ENCODE measurements at regions not wholly inside any gene's neighbourhood (a gene's known extent, or its start where the extent isn't known, plus 50 kb on each side); places are given as distances from the start of the nearest gene placed in this dataset.
A peak's percentile ranks its signal among the peaks of the same experiment; 100 is the strongest.
"Not testable (repeated sequence)": the region's sequence is repeated elsewhere in the genome, so short reads cannot be mapped to it uniquely, and the experiment has no call there.

DNA sequence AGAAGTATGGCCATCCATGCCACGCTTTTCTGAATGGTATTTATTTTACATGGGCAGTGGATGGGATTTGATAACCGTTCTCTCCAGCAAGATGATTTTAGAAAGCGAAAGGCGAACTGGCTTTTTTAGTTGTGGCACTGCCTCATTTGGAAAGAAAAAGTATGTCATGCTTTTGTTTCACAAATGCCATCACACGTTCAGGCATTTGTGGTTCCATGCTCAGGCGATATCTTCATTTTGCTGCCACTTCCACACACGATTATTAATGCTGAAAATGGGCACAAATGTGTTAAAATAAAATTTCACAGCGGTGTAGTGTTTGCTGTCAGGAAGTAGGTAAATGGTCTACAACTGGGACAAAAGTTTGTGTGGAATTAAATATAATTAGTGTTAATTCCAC, 328.1 kb downstream of the BCL2L11 start:
- DNase-seq, result not testable (repeated sequence)

DNA sequence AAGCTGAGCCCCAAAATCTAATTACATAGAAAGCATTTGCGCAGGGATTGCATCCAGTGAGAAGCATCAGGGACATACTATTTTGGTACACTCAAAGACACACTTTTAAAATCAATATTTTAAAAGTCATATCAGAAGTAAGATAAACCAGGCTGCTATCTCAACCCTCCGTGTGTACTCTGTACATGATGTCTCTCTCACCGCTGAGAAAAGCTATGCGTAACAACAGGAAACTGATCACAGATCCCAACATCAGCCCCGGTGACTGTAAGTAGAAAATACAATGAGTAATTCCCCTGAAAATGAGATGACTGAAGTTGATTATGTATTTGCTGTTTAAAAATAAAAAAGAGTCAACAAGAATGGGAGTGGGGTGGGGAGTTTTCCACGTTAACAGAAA, 329.8 kb downstream of the BCL2L11 start:
- DNase-seq, result not testable (repeated sequence)

DNA sequence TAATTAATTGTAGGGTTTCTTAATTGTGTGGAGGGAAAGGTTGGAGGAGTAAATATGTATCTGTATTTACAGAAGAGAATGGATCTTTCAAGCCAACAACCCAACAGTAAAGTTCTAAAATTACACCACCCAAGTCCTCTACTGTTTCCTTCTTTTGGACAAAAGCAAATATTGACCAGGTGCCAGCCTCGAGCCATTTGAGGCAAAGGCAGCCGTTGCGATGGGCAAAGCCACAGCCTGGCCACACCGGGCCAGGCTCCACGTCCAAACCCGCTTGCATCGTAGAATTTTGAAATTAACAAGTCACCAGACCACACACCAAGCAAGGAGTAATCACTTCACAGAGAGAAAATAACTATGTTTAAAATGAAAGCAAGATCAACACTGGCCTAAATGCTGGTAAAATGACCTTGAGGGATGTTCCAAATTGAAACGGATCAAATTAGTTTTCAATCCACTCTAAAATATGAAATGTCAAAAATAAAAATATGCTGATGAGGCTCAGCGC, 331.0 kb downstream of the BCL2L11 start:
- DNase-seq, result not testable (repeated sequence)

DNA sequence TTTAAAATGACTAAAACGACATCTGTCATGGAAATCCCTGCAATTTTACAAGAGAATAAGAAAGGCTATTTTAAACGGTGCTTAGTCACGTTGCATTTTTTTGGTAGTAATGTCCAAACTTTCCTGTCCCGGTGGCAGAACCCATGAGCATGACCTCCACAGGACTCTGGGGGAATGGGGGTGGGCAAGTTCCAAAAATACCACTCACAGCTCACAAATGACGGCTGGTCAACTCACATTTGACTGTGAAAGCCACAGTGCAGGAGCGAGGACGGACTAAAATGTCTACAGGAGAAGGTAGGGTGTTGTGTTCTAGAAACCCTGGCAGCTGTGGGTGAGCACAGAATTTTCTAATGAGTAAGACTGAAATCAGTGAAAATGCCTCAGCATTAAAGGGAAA, 331.5 kb downstream of the BCL2L11 start:
- not testable (repeated sequence) for DNase-seq

DNA sequence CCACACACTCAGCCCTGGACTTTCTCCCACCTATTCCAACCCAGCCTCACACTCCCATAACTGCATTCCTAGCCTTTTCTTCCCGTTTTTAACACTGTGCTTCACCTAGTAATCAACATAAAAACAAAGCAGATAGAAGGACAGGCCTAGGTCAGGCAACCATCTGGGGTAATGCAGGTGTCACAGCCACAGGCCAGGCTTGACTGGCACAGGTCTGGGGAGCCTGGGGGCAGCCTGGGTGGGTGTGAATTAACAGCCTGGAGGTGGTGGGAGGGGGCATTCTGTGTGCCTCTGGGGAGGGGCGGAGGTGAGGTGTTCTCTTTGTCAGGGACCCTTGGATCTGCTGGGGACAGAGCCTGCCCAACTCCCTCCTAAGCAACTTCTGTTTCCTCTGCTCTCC, 332.6 kb downstream of the BCL2L11 start:
- DNase-seq, result not testable (repeated sequence)

DNA sequence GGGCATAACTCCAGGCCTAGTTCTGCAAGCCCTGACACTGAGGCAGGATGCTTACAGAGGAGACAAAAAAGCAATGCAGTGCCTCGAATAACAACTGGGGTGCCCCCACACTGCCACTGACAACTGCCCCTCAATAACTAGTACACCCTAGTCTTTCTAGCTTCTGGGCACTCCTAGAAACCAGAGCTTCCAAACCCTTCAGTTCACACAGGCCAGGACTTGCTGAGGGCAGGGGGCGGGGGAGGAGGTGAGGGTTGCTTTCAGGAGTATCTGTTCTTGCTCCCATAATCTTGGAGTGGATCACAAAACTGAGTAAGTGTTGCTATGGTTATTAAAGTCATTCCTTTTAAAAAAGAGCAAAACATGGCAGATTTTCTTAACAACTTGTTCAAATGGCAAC, 333.1 kb downstream of the BCL2L11 start:
- not testable (repeated sequence) for DNase-seq

DNA sequence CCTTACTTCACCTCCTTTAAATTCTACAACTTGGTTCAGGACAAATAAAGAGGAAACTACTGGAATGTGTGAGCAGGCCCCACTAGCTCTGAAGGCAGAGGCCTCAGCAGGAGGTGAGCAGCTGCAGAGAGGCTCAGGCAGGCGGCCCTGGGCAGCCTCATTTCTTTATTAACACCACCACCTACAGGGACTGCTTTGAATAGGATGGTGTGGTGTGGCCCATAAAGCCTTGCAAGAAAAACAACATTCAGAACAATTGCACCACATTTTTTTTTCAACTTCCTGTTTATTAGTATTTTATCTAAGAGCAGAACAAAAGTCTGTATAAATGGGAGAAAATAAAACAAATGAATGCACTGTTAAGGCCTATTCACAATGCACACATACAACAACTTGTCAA, 333.7 kb downstream of the BCL2L11 start:
- not testable (repeated sequence) for DNase-seq

DNA sequence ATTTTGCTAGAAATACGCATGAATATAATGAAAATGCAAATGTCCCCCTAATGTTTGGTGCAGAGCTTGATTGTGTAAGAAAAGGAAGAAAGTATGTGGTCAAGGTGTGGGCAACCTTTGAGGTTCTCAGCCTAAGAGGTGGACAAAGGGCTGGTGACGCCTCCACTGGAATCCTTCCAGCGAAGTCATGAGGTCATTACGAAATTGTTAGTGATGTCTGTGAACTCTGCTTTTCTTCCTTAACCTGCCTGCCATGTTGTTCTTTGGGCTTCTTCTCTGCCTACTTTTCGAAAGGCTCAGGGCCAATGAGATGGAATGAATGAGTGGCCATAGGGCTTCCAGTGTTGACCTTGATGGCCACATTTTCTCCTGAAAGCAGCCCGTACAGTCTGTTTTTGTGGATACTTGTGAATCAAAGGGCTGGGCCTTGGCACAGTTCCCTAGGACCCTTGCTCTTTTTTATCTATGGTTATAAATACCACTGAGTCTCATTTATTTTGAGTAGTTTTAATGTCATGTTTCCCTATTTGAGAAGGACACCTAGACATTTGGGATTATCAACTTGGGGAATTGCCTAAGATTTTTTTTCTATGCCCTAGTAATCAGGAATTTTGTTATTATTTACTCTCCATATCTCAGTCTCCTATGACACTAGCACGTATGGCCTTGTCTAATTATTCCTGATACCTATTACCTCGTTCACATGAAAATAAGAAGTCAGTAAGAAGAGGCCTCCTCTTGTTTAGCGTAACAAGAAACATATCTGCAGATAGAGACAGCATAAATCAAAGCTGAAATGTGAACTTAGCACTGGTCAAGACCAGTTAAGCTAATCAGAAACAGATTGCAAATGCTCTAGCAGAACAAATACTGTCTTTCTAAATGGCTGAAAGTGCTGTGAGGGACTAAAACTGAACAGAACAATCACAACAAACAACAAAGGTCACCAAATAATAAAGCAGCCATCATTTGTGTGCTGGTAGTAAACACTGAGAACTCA, 334.6 kb downstream of the BCL2L11 start:
- DNase-seq, result not testable (repeated sequence)

DNA sequence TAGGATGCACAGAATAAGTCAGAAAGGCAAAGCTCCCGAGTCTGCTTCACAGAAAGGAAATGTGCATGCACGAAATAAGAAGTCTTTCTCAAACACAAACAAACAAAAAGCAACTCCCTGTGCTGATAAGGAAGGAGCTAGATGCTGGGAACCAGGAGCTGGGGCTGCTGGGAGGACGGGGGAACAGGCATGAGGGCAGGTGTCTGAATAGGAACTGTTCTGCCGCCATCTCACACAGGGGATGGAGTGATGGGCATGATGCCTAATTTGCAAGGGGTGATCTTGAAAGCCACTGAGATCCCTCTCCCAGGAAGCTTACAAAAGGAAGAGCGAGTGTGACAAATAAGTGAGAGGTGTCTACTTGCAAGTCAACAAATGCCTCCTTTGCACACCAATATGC, 336.5 kb downstream of the BCL2L11 start:
- not testable (repeated sequence) for DNase-seq

DNA sequence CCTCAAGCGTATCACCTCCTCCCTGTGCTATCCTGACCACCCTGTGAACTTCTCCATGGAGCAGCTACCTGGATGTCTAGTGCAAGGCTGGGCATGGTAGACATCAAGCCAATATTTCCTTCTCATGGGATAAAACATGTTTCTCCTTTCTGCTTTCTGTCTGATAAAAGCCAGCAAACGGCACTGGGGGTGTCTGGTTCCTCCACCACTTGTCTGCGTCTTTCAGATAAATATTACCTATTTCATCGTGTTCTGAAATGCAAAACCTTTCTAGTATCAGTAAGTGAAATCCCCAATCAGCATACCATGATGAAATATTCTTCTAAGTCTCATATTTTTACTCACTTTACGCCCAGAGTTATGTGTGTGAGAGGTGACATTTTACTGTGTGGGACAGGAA, 340.2 kb downstream of the BCL2L11 start:
- not testable (repeated sequence) for DNase-seq

DNA sequence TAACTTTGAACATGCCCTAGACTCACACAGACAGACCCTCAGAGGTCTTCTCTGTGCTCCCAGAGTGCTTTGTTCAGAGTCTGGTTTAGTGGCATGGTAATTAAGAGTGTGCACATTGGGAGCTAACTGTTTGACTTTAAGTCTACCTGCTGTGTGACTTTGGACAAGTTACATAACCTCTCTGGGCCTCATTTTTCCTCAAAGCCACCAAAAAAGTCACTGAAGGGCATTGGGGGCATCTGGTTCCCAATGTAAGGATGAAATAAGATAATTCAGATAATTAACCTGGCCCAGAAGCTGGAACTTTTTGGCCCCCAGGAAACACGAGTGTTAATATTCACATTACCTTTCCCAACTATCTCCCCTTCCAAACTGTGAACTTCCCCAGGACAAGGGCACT, 341.1 kb downstream of the BCL2L11 start:
- DNase-seq, result not testable (repeated sequence)

DNA sequence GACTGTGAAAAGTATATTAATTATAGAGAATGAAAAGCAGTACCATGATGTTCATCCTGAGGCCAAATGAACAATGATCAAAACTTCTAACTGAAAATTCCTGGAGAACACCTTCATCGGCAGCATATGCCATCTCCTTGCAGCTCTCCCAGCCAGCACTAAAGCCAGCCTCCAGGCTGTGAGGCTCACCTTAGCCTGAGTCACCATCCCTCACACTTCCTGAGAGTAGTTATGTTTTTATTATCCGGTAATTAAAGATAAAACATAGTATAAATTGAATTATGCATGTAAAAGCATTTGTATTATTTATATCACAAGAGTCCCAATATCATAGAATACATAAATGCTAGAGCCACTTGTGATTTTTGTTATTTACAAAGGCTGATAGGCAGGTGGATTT, 341.9 kb downstream of the BCL2L11 start:
- DNase-seq, result not testable (repeated sequence)

DNA sequence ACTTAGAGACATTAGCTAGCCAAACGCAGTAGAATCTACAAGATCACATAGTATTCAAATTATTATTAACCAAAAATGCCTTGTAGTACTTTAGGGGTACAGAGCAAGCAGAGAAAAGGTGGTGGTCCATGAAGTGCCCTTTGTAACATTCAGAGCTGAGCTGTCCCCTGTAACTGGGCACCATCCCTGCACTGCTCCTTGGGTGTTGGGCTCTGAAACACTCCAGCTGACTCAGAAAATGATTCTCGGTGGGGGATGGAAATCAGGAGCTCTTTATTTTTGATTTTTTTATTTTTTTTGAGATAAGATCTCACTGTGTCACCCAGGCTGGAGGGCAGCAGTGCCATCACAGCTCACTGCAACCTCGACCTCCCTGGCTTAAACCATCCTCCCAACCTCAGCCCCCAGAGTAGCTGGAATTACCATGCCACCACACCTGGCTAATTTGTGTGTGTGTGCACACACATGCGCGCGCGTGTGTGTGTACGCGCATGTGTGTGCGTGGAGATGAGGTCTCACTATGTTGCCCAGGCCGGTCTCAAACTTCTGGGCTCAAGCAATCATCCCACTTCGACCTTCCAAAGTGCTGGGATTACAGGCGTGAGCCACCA, 342.6 kb downstream of the BCL2L11 start:
- DNase-seq, result peak; percentile 27

DNA sequence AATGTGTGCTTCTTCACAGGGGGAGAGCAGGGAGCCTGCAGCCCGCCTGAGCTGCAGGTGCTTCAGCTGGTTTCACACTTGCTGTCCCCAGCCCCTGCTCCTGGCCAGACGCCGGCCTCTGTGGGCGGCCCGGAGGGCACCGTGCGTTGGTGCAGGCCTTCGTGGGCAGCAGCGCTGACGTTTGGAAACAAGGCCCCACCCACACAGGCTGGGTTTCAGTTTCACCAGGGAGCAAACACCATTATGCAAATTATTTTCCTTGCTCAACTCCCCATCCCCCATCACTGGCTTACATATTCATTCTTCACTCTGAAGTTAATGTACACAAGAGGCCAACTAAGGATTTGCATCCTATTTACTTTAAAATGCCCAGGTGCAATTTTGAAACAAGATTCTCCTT, 343.2 kb downstream of the BCL2L11 start:
- not testable (repeated sequence) for DNase-seq

DNA sequence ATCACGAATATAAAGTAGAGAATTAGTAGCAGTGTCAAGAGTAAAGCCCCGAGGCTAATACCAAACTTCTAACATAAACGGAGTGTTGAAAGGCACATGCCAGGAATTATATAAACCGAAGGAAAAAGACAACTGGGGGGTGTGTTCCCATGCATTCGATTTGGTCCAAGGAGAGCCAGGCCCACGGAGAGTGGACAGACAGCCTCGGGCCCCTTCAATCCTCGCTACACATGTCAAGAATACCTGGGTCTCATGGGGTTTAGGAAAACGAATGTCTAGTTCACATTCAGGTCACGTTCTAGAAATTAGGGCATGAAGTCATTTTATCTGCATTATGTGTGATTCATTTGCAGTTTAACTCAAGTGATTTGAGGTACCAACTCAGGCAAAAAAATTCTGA, 343.7 kb downstream of the BCL2L11 start:
- not testable (repeated sequence) for DNase-seq

DNA sequence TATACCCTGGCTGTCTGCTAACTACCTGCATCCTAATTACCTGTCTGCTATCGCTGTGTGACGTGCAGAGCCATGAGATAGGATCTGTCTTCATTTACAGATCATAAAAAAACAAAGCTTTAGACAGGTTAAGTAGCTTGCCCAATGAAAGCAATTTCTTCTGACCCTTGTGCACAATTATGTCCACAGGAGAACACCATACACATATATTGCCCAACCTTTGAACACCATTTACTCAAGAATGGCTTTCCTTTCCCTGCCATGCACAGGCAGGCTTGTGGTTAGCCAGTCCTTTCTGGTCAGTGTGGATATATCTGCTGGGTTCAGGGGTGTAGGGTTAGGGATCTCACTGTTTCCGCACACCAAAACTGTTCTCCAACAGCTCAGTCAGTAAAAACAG, 344.8 kb downstream of the BCL2L11 start:
- not testable (repeated sequence) for DNase-seq

DNA sequence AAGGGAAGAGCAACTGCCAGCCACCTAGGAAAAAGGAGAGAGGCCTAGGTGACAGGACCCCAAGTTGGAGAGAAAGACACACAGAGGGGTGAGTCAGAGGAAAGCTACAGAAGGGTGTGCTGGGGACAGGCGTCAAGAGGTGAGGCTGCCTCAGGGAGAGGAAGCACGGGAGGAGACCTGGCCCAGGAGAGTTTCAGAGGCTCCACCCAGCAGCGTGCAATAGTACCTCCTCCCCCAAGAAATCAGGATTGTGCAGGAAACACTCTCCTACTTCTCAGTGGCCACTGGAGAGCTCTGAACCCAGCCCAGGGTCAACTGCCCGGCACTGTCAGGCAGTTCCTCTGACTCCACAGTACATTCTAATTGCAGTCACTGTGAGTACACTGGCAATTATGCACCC, 346.0 kb downstream of the BCL2L11 start:
- DNase-seq, result not testable (repeated sequence)

DNA sequence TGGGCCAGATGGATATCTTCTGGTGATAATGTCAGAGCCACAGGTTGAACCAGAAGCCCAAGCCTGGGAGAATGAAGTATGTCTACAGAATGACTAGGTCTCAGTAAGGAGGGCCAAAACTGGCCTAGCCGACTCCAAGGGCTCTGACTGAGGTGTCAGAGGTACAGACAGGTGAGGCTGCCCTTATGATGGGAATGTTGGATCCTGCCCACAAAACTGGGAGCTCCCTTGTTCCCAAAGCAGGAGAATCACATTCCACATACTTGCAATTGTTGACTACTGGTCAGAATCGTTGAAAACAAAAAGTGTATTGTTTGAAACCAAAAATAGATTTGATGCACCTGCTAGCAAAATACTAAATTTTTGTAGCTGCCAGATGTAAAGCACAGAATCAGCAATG, 350.2 kb downstream of the BCL2L11 start:
- DNase-seq, result not testable (repeated sequence)

DNA sequence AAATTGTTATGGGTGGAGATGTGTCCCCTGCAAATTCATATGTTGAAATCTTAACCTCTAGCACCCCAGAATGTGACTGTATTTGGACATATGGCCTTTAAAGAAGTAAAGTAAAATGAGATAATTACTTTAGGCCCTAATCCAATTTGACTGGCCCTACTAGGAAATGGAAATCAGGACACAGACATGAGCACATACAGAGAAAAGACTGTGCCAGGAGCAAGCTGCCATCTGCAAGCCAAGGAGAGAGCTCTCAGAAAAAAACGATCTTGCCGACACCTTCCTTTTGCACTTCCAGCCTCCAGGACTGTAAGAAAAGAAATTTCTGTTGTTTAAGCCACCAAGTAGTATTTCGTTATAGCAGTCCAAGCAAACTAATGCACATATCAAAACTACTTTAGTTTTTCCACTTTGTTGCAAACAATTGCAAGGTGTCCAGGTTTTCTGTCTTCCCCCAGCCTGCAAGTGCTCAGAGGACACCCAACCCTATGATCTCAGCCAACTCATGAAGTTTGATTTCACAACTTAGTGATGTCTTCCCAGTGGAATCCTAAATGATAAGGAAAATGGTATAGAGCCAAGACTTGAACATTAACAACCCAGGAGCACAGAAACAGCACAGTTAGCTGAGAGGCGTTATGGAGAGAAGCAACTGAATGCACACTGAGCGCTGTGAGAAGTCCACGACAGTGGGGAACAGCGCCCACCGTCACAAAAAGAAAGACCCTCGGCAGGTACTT, 351.2 kb downstream of the BCL2L11 start:
- not testable (repeated sequence) for DNase-seq

DNA sequence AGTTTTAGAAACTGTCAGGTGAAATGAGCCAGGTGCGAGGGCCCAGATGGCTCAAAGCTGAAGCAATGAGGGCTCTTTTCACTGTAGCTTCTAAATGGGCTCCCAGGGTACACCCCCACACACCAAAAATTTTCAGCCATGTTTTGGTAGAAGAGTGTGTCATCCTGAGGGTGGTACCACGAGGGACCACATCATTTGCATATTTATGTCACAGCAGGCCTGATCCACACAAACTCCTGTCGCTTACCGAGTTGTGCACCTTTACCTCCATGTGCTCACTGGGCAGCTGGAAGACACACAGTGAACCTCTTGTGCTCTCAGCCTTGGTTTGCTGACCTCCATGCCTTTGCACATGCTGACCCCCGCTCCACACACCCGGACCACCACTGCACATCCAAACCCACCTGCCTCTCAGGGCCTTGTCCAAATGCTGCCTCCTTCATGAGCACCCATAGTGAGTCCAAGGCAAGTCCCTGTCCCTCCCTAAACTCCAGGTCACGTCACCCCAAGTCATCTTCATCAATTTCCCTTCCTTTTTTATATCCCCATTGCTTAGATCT, 352.2 kb downstream of the BCL2L11 start:
- not testable (repeated sequence) for DNase-seq

DNA sequence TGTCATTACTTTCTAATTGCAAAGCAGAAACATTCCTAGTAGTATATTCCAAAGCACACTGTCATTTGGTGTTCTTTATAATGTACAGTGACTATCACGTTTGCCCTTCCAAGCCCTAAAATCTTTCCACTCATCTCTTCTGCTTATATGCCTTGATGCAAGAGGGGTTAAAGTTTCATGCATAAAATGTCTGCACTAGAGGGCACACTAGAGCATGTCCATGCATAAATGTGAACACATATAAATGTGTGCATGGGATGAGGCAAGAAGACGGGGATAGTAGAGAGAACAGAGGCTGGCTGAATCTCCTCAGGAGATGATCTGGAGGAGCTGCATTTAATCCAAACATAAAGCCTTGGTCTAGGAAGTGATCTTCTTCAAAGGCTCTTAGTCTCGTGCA, 352.8 kb downstream of the BCL2L11 start:
- not testable (repeated sequence) for DNase-seq

DNA sequence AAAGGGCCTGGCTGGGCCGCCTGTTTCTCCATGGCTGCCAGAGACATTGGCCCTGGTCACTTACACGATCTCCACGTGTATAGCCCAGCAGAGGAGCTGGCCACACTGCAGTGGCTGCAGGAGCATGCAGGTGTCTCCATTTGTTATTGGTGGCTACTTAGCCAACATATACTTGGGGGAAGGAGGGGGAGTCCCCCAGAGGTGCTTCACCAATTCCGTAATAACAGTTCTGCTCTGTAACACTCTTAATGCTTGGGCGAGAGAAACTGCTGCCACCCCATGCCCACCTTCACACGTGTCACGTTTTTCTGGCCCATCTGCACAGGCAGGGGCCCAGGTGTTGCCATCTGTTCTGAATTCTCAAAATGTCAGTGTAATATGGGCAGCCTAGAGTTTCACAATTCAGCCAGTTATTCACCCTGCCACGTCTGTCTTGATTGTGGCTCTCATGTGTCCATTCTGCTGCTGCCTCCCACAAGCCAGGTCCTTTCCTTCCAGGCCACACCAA, 353.5 kb downstream of the BCL2L11 start:
- DNase-seq, result not testable (repeated sequence)

Data from right kidney (tissue), 1 donor.